Natural killer cell (primary cell): ENCODE measurements at regions not wholly inside any gene's neighbourhood (a gene's known extent, or its start where the extent isn't known, plus 50 kb on each side); places are given as distances from the start of the nearest gene placed in this dataset.

Source experiments
- ATAC-seq, 3 donors: fragments of 150-1000 bp in 2 of 3; fragments of 200-7000 bp in 1 of 3; cut with Tn5 transposase; 1 replicate in 1 of 3; 2 replicates in 2 of 3; pipeline ENCODE4 v1.10.0; 2021; ENCODE audit warnings: mild to moderate bottlenecking in 2 of 3, moderate library complexity in 2 of 3
- DNase-seq, 2 donors: peaks; one replicate each; pipeline versions ENCODE4 v3.0.0 to v3.0.0-alpha.2; 2013 to 2021; ENCODE audit warnings: mixed read lengths in 1 of 2
- H3K27ac ChIP-seq: one replicate; pipeline ENCODE4 v1.5.1; 2013; ENCODE audit warnings: mild to moderate bottlenecking, low read length
- H3K27me3 ChIP-seq: one replicate; pipeline ENCODE4 v1.6.1; 2013; ENCODE audit warnings: low read length; ENCODE audit not compliant: control insufficient read depth, insufficient read depth
- H3K36me3 ChIP-seq: one replicate; pipeline ENCODE4 v1.6.1; 2013; ENCODE audit warnings: low read length; ENCODE audit not compliant: control insufficient read depth, insufficient read depth
- H3K4me1 ChIP-seq: one replicate; pipeline ENCODE4 v1.6.1; 2013; ENCODE audit warnings: low read length; ENCODE audit not compliant: control insufficient read depth, insufficient read depth
- H3K4me3 ChIP-seq: one replicate; pipeline ENCODE4 v1.5.1; 2013; ENCODE audit warnings: low read length
- H3K9me3 ChIP-seq: one replicate; pipeline ENCODE4 v1.6.1; 2013; ENCODE audit warnings: low read length; ENCODE audit not compliant: control insufficient read depth, insufficient read depth
- H3K27ac Mint-ChIP-seq, 2 donors: one replicate each; pipeline ENCODE4 v1.8.0; 2022; ENCODE audit warnings: mild to moderate bottlenecking in 2 of 2, mixed read lengths in 2 of 2, moderate library complexity in 1 of 2
- H3K27me3 Mint-ChIP-seq, 2 donors: one replicate each; pipeline ENCODE4 v1.8.0; 2022; ENCODE audit warnings: low read depth in 2 of 2, mixed read lengths in 2 of 2
- H3K36me3 Mint-ChIP-seq: one replicate; pipeline ENCODE4 v1.8.0; 2022; ENCODE audit warnings: mixed read lengths
- H3K4me1 Mint-ChIP-seq, 2 donors: one replicate each; pipeline ENCODE4 v1.8.0; 2022; ENCODE audit warnings: mixed read lengths in 2 of 2
- H3K4me3 Mint-ChIP-seq: one replicate; pipeline ENCODE4 v1.8.0; 2022; ENCODE audit warnings: mild to moderate bottlenecking, moderate library complexity, mixed read lengths
- H3K9me3 Mint-ChIP-seq, 2 donors: one replicate each; pipeline ENCODE4 v1.8.0; 2022; ENCODE audit warnings: mixed read lengths in 2 of 2
- WGBS: methylation state at CpG from one replicate; pipeline ENCODE4 v1.1.7; 2013; ENCODE audit warnings: missing lambda C conversion rate; ENCODE audit not compliant: insufficient coverage; 5-methylcytosine and 5-hydroxymethylcytosine counted together
- intact Hi-C: fragments of 100-400 bp; cut with micrococcal nuclease; formaldehyde crosslinking; loops from one replicate; pipeline ENCODE4 v1.14.2; 2022
- TF ChIP-seq, protein P1 (sequence below): fragments of 200-600 bp; IDR thresholded peaks from one replicate; pipeline ENCODE4 v1.8.0; 2022; ENCODE audit warnings: antibody characterized with exemption

- Mint-ChIP-seq H3K9me3 (no peaks in the 10 kb centered on the region), H3K36me3 (no peaks in the 10 kb centered on the region), H3K27ac (no peak overlapping the region), H3K27me3 (peaks cover 21 to 40% of the 10 kb centered on the region in 2 donors), H3K4me3 (no peak overlapping the region), H3K4me1 (no peaks in the 10 kb centered on the region)
- TF ChIP-seq, protein P1, sequence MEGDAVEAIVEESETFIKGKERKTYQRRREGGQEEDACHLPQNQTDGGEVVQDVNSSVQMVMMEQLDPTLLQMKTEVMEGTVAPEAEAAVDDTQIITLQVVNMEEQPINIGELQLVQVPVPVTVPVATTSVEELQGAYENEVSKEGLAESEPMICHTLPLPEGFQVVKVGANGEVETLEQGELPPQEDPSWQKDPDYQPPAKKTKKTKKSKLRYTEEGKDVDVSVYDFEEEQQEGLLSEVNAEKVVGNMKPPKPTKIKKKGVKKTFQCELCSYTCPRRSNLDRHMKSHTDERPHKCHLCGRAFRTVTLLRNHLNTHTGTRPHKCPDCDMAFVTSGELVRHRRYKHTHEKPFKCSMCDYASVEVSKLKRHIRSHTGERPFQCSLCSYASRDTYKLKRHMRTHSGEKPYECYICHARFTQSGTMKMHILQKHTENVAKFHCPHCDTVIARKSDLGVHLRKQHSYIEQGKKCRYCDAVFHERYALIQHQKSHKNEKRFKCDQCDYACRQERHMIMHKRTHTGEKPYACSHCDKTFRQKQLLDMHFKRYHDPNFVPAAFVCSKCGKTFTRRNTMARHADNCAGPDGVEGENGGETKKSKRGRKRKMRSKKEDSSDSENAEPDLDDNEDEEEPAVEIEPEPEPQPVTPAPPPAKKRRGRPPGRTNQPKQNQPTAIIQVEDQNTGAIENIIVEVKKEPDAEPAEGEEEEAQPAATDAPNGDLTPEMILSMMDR, result no peak
- Histone ChIP-seq H3K27ac (no peak overlapping the region), H3K4me3 (no peak overlapping the region), H3K4me1 (no peaks in the 10 kb centered on the region), H3K9me3 (no peaks in the 10 kb centered on the region), H3K27me3 (no peaks in the 10 kb centered on the region), H3K36me3 (no peaks in the 10 kb centered on the region)
- no peak for DNase-seq
- ATAC-seq, result no peak
- intact Hi-C loops, result no loop called here
- 69% methylated on average over 4 of the region's 4 CpGs for WGBS
Observed at GRCh38 chr12:108009442-108010070, 119.5 kb upstream of the WSCD2 start.

DNA sequence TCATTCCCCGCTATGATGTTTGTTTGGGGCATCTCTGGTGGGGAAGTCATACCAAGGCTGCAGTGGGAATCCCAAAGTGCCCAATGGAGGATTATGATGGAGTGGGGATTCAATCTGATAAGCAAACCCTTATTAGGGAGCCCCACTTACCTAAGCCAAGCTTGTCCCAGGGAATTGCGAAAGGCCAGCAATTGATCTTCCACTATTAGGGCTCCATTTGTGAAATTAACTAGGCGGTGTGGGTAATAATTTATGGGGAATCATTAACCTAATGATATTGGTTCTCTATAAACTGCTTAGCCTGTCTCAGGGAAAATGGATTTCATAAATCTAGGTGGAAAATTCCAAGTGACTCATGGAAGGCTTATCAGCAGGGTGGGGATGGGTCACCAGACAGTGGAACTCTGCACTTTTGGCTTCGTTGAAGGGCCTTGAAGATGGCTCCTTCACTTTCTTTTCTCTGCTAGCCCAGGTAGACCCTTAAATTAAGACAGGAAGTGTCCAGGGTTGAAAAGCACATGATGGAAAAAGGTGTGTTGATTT lies 113.0 kb upstream of the WSCD2 start:
- no peaks in the 10 kb centered on the region for H3K9me3 Mint-ChIP-seq
- Histone ChIP-seq H3K27ac (no peak overlapping the region), H3K4me1 (no peaks in the 10 kb centered on the region), H3K36me3 (no peaks in the 10 kb centered on the region), H3K4me3 (no peak overlapping the region), H3K9me3 (no peaks in the 10 kb centered on the region), H3K27me3 (no peaks in the 10 kb centered on the region)
- H3K27me3 Mint-ChIP-seq, result peaks cover 38 to 43% of the 10 kb centered on the region in 2 donors
- TF ChIP-seq, protein P1, result no peak
- H3K4me3 Mint-ChIP-seq, result no peak overlapping the region
- intact Hi-C loops, result no loop called here
- no peaks in the 10 kb centered on the region for H3K36me3 Mint-ChIP-seq
- ATAC-seq, result no peak
- no peak overlapping the region for H3K27ac Mint-ChIP-seq
- H3K4me1 Mint-ChIP-seq, result no peaks in the 10 kb centered on the region
- 90% methylated on average over 4 of the region's 4 CpGs for WGBS
- no peak for DNase-seq

DNA sequence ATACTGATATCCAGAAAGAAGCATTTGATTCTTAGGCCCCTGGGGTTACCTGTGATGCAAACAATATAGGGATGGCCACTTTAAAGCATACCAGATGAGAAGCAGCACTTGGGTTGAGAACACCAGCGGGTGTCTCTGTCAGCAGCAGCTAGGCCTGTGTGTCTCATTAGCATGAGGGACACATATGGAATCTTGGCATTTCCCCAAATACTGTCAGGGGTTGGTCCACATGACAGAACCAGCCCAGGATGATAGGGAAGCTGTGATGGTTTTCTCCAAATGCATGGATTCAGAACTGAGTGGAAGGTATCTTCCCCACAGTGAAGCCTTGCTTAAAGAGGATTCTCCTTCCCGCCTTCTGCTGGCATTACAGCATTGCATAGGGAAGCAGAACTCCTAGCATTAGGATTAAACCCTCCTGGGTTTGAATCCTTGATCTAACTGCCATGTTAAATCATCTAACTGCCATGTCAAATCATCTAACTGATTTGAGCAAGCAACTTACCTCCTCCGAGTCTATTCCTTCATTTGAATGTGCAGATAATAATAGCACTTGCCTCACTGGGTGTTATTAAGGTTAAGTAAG lies 111.5 kb upstream of the WSCD2 start:
- TF ChIP-seq, protein P1, result no peak
- H3K4me3 ChIP-seq, result no peak overlapping the region
- H3K27me3 Mint-ChIP-seq, result peaks cover 35% of the 10 kb centered on the region in 2 donors
- no peaks in the 10 kb centered on the region for H3K27me3 ChIP-seq
- H3K27ac Mint-ChIP-seq, result no peak overlapping the region
- H3K4me1 Mint-ChIP-seq, result no peaks in the 10 kb centered on the region
- H3K9me3 ChIP-seq, result no peaks in the 10 kb centered on the region
- no peak for DNase-seq
- no peaks in the 10 kb centered on the region for H3K36me3 ChIP-seq
- intact Hi-C loops, result no loop called here
- no peaks in the 10 kb centered on the region for H3K36me3 Mint-ChIP-seq
- no peak for ATAC-seq
- H3K27ac ChIP-seq, result no peak overlapping the region
- no peaks in the 10 kb centered on the region for H3K9me3 Mint-ChIP-seq
- no peaks in the 10 kb centered on the region for H3K4me1 ChIP-seq
- WGBS, result 76% methylated on average over 2 of the region's 3 CpGs
- H3K4me3 Mint-ChIP-seq, result no peak overlapping the region
